Mesothelial cell of epicardium (in vitro differentiated cells): ENCODE measurements at regions not wholly inside any gene's neighbourhood (a gene's known extent, or its start where the extent isn't known, plus 50 kb on each side); places are given as distances from the start of the nearest gene placed in this dataset.
A peak's percentile ranks its signal among the peaks of the same experiment; 100 is the strongest.

Source experiments
- DNase-seq, 2 experiments: peaks; one replicate each; pipeline ENCODE4 v3.0.0; 2021; ENCODE audit warnings: low spot score in 2 of 2; ENCODE audit not compliant: unreplicated experiment in 2 of 2
- H3K27ac Mint-ChIP-seq: 2 replicates; pipeline ENCODE4 v1.8.0; 2021; ENCODE audit warnings: mixed read lengths
- H3K27me3 Mint-ChIP-seq: 2 replicates; pipeline ENCODE4 v1.8.0; 2021; ENCODE audit warnings: low read depth, mixed read lengths
- H3K36me3 Mint-ChIP-seq: 2 replicates; pipeline ENCODE4 v1.8.0; 2021; ENCODE audit warnings: mixed read lengths
- H3K4me1 Mint-ChIP-seq: 2 replicates; pipeline ENCODE4 v1.8.0; 2021; ENCODE audit warnings: mixed read lengths
- H3K4me3 Mint-ChIP-seq: 2 replicates; pipeline ENCODE4 v1.8.0; 2021; ENCODE audit warnings: mild to moderate bottlenecking, moderate library complexity, mixed read lengths
- H3K9me3 Mint-ChIP-seq: 2 replicates; pipeline ENCODE4 v1.8.0; 2021; ENCODE audit warnings: mixed read lengths
- CTCF ChIP-seq: fragments of 200-600 bp; sonication (generic); IDR thresholded peaks from one replicate; pipeline ENCODE4 v1.5.0; 2021; ENCODE audit warnings: antibody characterized with exemption; ENCODE audit not compliant: unreplicated experiment

GRCh38 chr15:95557226-95558046 is 773.1 kb upstream of the NR2F2 start:
- H3K9me3 Mint-ChIP-seq, result peaks cover 3% of the 10 kb centered on the region
- H3K36me3 Mint-ChIP-seq, result no peaks in the 10 kb centered on the region
- H3K4me3 Mint-ChIP-seq, result no peak overlapping the region
- peak overlapping the region; percentile 67 for H3K27ac Mint-ChIP-seq
- H3K4me1 Mint-ChIP-seq, result peaks cover 50% of the 10 kb centered on the region
- peak in 1 of 2 experiments; percentile 44 for DNase-seq
- TF ChIP-seq CTCF, result no peak
- H3K27me3 Mint-ChIP-seq, result no peaks in the 10 kb centered on the region

- H3K36me3 Mint-ChIP-seq, result no peaks in the 10 kb centered on the region
- no peak for DNase-seq
- H3K9me3 Mint-ChIP-seq, result peaks cover 3% of the 10 kb centered on the region
- H3K4me3 Mint-ChIP-seq, result no peak overlapping the region
- TF ChIP-seq CTCF, result no peak
- peak overlapping the region; percentile 58 for H3K27ac Mint-ChIP-seq
- H3K27me3 Mint-ChIP-seq, result no peaks in the 10 kb centered on the region
- peaks cover 50% of the 10 kb centered on the region for H3K4me1 Mint-ChIP-seq
Observed at GRCh38 chr15:95558131-95558530, 772.4 kb upstream of the NR2F2 start.

DNA sequence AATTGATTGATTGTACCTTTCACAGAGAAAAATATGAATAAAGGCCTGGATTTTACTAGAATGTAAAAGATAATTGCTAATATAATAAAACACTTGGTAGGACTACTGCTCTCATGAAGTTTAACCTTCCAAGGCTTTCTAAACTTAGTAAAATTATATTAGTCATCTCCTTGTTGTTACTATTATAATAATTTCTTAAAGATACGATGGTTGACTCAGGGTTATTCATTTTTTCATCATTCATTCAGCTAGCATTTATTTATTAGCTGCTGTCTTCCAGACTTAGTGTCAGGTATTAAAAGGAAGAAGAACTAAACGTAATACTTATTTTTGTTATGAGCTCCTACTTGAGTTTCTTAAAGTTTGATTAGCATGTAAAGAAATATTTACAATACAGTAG is 771.6 kb upstream of the NR2F2 start:
- peaks cover 3% of the 10 kb centered on the region for H3K9me3 Mint-ChIP-seq
- H3K27me3 Mint-ChIP-seq, result no peaks in the 10 kb centered on the region
- no peak overlapping the region for H3K27ac Mint-ChIP-seq
- H3K36me3 Mint-ChIP-seq, result no peaks in the 10 kb centered on the region
- peaks cover 50% of the 10 kb centered on the region for H3K4me1 Mint-ChIP-seq
- no peak for DNase-seq
- no peak overlapping the region for H3K4me3 Mint-ChIP-seq
- no peak for TF ChIP-seq CTCF

GRCh38 chr15:95559875-95560394 is 770.6 kb upstream of the NR2F2 start:
- no peaks in the 10 kb centered on the region for H3K27me3 Mint-ChIP-seq
- H3K36me3 Mint-ChIP-seq, result no peaks in the 10 kb centered on the region
- H3K27ac Mint-ChIP-seq, result peak overlapping the region; percentile 22
- TF ChIP-seq CTCF, result no peak
- no peak for DNase-seq
- H3K4me1 Mint-ChIP-seq, result peaks cover 50% of the 10 kb centered on the region
- no peak overlapping the region for H3K4me3 Mint-ChIP-seq
- peaks cover 3% of the 10 kb centered on the region for H3K9me3 Mint-ChIP-seq

GRCh38 chr15:95561463-95561862 is 769.0 kb upstream of the NR2F2 start:
- Mint-ChIP-seq H3K4me1 (peaks cover 43% of the 10 kb centered on the region), H3K36me3 (no peaks in the 10 kb centered on the region), H3K4me3 (no peak overlapping the region), H3K27ac (peak overlapping the region; percentile 1), H3K27me3 (no peaks in the 10 kb centered on the region), H3K9me3 (peaks cover 3% of the 10 kb centered on the region)
- DNase-seq, result no peak
- no peak for TF ChIP-seq CTCF
